ENCODE measurements at regions not wholly inside any gene's neighbourhood (a gene's known extent, or its start where the extent isn't known, plus 50 kb on each side); places are given as distances from the start of the nearest gene placed in this dataset.

GRCh38 chrX:69093960-69094871 lies 71.0 kb downstream of the PJA1 start:
- peak; percentile 59 for DNase-seq (ENCODE audit: low spot score)
- TF ChIP-seq CTCF (IDR thresholded peaks at IDR 0.05; ENCODE audit: extremely low read depth, missing control alignments) = no peak

GRCh38 chrX:69090022-69090421 lies 75.2 kb downstream of the PJA1 start:
- DNase-seq (ENCODE audit: low spot score) = no peak
- no peak for TF ChIP-seq CTCF (IDR thresholded peaks at IDR 0.05; ENCODE audit: extremely low read depth, missing control alignments)

GRCh38 chrX:69089203-69089602 lies 76.0 kb downstream of the PJA1 start:
- no peak for TF ChIP-seq CTCF (IDR thresholded peaks at IDR 0.05; ENCODE audit: extremely low read depth, missing control alignments)
- no peak for DNase-seq (ENCODE audit: low spot score)

GRCh38 chrX:69088171-69088938 lies 76.9 kb downstream of the PJA1 start:
- TF ChIP-seq CTCF (IDR thresholded peaks at IDR 0.05; ENCODE audit: extremely low read depth, missing control alignments) = no peak
- no peak for DNase-seq (ENCODE audit: low spot score)

- TF ChIP-seq CTCF (IDR thresholded peaks at IDR 0.05; ENCODE audit: extremely low read depth, missing control alignments) = no peak
- no peak for DNase-seq (ENCODE audit: low spot score)
These were observed 79.4 kb downstream of the PJA1 start for GRCh38 chrX:69085826-69086225.

- no peak for DNase-seq (ENCODE audit: low spot score)
- no peak for TF ChIP-seq CTCF (IDR thresholded peaks at IDR 0.05; ENCODE audit: extremely low read depth, missing control alignments)
These were observed 80.1 kb downstream of the PJA1 start for GRCh38 chrX:69085151-69085550.

- DNase-seq (ENCODE audit: low spot score) = no peak
- TF ChIP-seq CTCF (IDR thresholded peaks at IDR 0.05; ENCODE audit: extremely low read depth, missing control alignments) = no peak
These were observed 81.5 kb downstream of the PJA1 start for GRCh38 chrX:69083801-69084200.

Data from GM20000 (cell line).